GM12875 (cell line): ENCODE measurements at regions not wholly inside any gene's neighbourhood (a gene's known extent, or its start where the extent isn't known, plus 50 kb on each side); places are given as distances from the start of the nearest gene placed in this dataset.

Experiments
- H3K4me3 ChIP-seq: one replicate; pipeline ENCODE4 v1.5.1; 2011; ENCODE audit warnings: low read depth, low read length, control low read depth
- CTCF ChIP-seq: IDR thresholded peaks from 2 replicates; pipeline ENCODE4 v1.5.1; 2011; ENCODE audit warnings: low read depth, mild to moderate bottlenecking, control low read depth, inconsistent platforms, low read length, moderate library complexity, borderline replicate concordance; ENCODE audit not compliant: insufficient read depth

DNA sequence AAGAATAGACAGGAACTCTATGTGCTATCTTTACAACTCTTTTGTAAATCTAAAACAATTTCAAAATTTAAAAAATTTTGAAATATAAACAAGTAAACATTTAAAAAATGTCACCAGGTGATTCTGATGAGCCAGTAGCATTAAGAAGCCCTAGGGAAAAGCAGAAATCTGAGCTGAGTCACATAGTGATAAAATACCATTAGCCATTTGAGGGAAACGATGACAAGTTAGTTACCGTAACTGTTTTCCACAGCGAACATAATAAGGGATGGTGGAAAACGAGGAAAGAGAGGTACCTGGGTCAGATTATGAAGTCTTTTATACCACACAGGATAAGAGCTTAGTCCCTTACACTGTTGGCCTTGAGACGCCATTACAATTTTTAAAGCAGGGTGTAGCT, 55.5 kb downstream of the PRR15 start:
- no peak for TF ChIP-seq CTCF
- no peak overlapping the region for H3K4me3 ChIP-seq

DNA sequence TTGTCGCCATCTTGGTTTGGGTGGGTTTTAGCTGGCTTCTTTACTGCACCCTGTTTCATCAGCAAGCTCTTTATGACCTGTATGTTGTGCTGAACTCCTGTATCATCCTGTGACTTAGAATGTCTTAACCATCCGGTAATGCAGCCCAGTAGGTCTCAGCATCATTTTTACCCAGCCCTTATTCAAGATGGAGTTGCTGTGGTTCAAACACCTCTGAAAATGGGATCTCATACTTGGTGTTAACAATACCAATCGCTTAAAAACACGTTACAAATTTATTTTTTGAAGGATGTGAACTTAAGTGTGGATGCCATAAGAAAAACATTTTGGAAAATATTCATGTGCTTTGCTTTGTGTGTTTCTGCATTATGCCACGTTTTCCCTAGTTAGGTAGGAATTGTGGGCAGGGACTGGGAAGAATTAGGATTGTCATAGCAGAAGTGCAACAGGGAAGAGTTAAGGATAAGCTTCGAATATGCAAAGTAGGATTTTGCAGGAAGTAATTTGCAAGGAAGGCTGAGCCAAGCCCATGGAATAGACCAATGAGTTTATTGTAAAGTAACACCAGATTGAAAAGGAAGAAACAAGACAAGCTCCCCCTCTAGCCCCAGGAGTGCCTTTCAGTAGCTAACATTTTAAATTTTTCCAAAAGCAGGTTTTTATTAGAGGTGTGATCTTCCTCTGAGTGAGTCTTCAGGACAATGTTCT, 56.4 kb downstream of the PRR15 start:
- TF ChIP-seq CTCF: no peak
- no peak overlapping the region for H3K4me3 ChIP-seq

DNA sequence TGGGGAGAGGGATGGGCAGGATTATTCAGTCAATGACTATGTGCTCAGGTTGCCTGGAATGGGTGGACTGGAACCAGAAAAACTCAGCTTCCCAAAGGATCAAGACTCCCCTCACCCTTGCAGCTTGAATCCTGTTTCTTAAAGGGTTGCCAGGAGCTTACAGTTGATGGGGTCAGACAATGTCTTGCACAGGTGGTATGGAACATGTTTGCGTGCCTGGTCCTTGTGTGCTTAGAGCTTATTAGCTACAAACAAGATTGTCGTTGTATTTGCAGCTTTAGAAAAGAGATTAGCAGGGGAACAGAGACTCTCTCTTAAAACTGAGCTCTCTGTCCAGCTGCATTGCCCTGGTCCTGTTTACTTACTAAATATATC, 56.9 kb downstream of the PRR15 start:
- no peak overlapping the region for H3K4me3 ChIP-seq
- no peak for TF ChIP-seq CTCF

DNA sequence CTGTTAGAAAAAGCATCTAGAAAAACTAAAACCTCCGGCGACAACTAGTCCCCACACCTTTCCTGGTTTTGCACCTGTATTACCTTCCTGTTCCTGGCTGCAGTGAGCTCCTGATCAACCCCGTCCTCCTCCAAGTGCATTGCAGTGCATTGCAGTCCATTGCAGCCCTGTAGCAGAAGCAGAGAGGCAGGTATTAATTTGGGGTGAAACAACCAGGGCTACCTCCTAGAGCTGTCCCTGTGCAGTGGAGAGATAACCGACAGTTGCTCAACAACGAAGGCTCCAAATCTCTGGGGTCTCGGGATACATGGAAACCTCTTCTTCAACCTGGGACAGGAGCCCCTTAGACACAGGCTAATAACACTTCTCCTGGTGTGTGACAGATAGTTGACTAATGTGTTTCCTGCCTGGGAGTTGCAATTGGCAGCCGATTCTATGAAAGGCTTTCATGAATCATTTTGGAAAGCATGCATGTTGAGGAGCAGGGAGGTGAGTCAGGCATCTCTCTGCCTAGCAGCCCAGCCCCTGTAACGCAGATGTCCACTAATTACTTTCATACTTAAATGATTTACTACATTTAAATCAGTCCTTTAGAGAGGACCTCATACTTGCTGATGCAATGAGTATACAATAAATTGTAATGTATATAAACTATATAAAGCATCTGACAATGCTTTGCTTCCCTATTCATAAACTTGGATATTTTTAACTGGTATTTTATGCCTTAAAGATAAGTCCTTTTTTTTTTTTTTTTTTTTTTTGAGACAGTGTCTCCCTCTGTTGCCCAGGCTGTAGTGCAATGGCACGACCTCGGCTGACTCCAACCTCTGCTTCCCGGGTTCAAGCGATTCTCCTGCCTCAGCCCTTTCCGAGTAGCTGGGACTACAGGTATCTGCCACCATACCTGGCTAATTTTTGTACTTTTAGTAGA, 59.0 kb downstream of the PRR15 start:
- no peak overlapping the region for H3K4me3 ChIP-seq
- no peak for TF ChIP-seq CTCF

- no peak for TF ChIP-seq CTCF
- no peak overlapping the region for H3K4me3 ChIP-seq
Observed at GRCh38 chr7:29623973-29624372, 60.3 kb downstream of the PRR15 start.

- no peak for TF ChIP-seq CTCF
- no peak overlapping the region for H3K4me3 ChIP-seq
Observed at GRCh38 chr7:29626730-29627129, 63.1 kb downstream of the PRR15 start.
